ENCODE measurements at regions not wholly inside any gene's neighbourhood (a gene's known extent, or its start where the extent isn't known, plus 50 kb on each side); places are given as distances from the start of the nearest gene placed in this dataset.
A peak's percentile ranks its signal among the peaks of the same experiment; 100 is the strongest.

DNA sequence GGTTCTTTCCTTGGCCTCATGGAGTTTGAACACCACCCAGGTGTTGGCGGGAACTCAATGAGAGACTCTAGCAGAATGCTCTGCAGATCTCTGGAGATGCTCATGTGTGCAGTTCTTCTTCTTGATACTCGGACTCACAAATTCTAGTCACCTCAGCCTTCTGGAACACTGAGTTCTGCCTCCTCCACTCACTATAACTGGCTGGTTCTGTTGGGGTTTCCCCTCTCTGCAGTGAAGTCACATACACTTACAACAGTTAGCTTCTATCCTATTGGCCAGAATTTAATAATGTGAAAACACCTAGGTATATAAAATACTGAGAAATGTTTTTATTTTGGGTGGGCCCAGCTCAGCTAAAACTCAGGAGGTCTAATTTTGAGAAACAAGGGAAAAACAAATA lies 109.6 kb upstream of the HIVEP1 start:
- Mint-ChIP-seq H3K4me1 (peaks cover 6% of the 10 kb centered on the region), H3K36me3 (no peaks in the 10 kb centered on the region), H3K27ac (no peak overlapping the region), H3K9me3 (peaks cover 9% of the 10 kb centered on the region), H3K27me3 (ENCODE audit: insufficient read depth, low read depth) (no peaks in the 10 kb centered on the region), H3K4me3 (no peak overlapping the region)
- no peaks in the 10 kb centered on the region for H3K27me3 ChIP-seq
- H3K36me3 ChIP-seq: no peaks in the 10 kb centered on the region
- H4K20me1 ChIP-seq (ENCODE audit: low read depth): no peaks in the 10 kb centered on the region
- no peaks in the 10 kb centered on the region for H3K79me2 ChIP-seq (ENCODE audit: low read depth)
- no peak overlapping the region for H3K4me2 ChIP-seq
- DNase-seq (ENCODE audit: low spot score): no peak
- no peak overlapping the region for H3K27ac ChIP-seq
- peaks cover 16% of the 10 kb centered on the region for H3K4me1 ChIP-seq
- H3F3A ChIP-seq (ENCODE audit: low read depth): peaks cover 16% of the 10 kb centered on the region
- H3K9ac ChIP-seq: no peak overlapping the region
- no peak overlapping the region for H3K4me3 ChIP-seq
- no peaks in the 10 kb centered on the region for H3K9me3 ChIP-seq (ENCODE audit: low read depth)
- no peak for TF ChIP-seq EZH2 (IDR thresholded peaks at IDR 0.05)
- TF ChIP-seq, protein P1, sequence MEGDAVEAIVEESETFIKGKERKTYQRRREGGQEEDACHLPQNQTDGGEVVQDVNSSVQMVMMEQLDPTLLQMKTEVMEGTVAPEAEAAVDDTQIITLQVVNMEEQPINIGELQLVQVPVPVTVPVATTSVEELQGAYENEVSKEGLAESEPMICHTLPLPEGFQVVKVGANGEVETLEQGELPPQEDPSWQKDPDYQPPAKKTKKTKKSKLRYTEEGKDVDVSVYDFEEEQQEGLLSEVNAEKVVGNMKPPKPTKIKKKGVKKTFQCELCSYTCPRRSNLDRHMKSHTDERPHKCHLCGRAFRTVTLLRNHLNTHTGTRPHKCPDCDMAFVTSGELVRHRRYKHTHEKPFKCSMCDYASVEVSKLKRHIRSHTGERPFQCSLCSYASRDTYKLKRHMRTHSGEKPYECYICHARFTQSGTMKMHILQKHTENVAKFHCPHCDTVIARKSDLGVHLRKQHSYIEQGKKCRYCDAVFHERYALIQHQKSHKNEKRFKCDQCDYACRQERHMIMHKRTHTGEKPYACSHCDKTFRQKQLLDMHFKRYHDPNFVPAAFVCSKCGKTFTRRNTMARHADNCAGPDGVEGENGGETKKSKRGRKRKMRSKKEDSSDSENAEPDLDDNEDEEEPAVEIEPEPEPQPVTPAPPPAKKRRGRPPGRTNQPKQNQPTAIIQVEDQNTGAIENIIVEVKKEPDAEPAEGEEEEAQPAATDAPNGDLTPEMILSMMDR (IDR thresholded peaks at IDR 0.05): no peak
- no peak for TF ChIP-seq EZH2phosphoT487 (IDR thresholded peaks at IDR 0.05)
- H2AFZ ChIP-seq (replicated peaks): peak overlapping the region; percentile 9

DNA sequence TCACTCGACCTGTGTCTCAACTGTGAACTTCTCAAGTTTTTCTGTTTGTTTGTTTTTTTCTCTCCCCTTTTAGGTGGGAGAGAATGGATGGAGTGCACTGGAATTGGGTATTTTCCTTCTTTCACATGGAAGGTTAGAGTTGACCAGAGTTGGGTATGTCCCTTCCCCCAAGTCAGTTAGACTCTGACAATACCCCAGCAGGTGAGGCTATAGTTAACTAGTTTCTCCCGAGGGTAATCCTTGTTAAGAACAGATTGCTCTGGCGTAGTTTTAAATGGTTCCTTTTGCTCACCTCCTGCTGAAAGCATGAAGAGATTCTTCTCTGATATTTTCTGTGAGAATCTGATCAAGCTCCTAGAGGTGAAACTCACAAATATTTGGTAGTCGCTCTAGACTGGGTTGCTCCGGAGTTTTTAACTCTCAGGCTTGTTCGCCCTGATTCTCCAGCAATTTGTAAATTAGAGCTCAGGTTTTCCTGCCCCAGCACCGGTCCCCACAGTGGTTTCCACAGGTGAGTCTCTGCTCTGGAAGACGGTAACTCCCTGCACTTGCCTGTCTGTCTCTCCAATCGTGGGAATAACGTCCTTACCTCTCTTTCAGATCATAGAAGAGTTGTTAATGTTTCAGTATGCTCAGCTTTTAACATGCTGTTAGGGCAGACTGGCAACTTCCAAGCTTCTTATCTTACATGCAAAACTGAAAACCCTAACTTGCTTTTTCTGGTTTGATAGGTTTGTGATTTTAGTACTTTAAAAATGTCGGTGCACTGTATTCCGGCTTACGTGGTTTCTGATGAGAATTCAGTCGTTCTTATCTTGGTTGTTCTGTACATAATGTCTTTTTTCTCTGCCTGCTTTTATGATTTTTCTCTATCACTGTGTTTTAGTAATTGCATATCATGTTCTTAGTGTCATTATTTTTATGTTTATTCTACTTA lies 111.2 kb upstream of the HIVEP1 start:
- no peaks in the 10 kb centered on the region for H3K36me3 Mint-ChIP-seq
- peak overlapping the region; percentile 62 for H3K4me2 ChIP-seq
- peaks cover 16% of the 10 kb centered on the region for H3F3A ChIP-seq (ENCODE audit: low read depth)
- peak overlapping the region; percentile 70 for H2AFZ ChIP-seq (replicated peaks)
- H3K9me3 Mint-ChIP-seq: peaks cover 7% of the 10 kb centered on the region
- H3K36me3 ChIP-seq: no peaks in the 10 kb centered on the region
- no peak overlapping the region for H3K27ac ChIP-seq
- H3K4me1 Mint-ChIP-seq: peaks cover 6% of the 10 kb centered on the region
- DNase-seq (ENCODE audit: low spot score): peak; percentile 64
- H3K79me2 ChIP-seq (ENCODE audit: low read depth): no peaks in the 10 kb centered on the region
- H3K9me3 ChIP-seq (ENCODE audit: low read depth): peaks cover 10% of the 10 kb centered on the region
- no peaks in the 10 kb centered on the region for H3K27me3 Mint-ChIP-seq (ENCODE audit: insufficient read depth, low read depth)
- TF ChIP-seq EZH2 (IDR thresholded peaks at IDR 0.05) (no peak), EZH2phosphoT487 (IDR thresholded peaks at IDR 0.05) (no peak)
- TF ChIP-seq, protein P1 (IDR thresholded peaks at IDR 0.05): no peak
- peak overlapping the region; percentile 29 for H3K27ac Mint-ChIP-seq
- no peak overlapping the region for H3K4me3 Mint-ChIP-seq
- no peaks in the 10 kb centered on the region for H4K20me1 ChIP-seq (ENCODE audit: low read depth)
- peak overlapping the region; percentile 6 for H3K4me3 ChIP-seq
- H3K4me1 ChIP-seq: peaks cover 16% of the 10 kb centered on the region
- no peaks in the 10 kb centered on the region for H3K27me3 ChIP-seq
- H3K9ac ChIP-seq: no peak overlapping the region

- Histone ChIP-seq H3K4me1 (peaks cover 16% of the 10 kb centered on the region), H3K9me3 (ENCODE audit: low read depth) (peaks cover 10% of the 10 kb centered on the region), H3K4me2 (no peak overlapping the region), H3K27ac (no peak overlapping the region), H3K36me3 (no peaks in the 10 kb centered on the region), H3K79me2 (ENCODE audit: low read depth) (no peaks in the 10 kb centered on the region), H3F3A (ENCODE audit: low read depth) (peaks cover 16% of the 10 kb centered on the region), H3K4me3 (no peak overlapping the region), H2AFZ (replicated peaks) (no peak overlapping the region), H4K20me1 (ENCODE audit: low read depth) (no peaks in the 10 kb centered on the region), H3K9ac (no peak overlapping the region), H3K27me3 (no peaks in the 10 kb centered on the region)
- peaks cover 6% of the 10 kb centered on the region for H3K4me1 Mint-ChIP-seq
- no peak for DNase-seq (ENCODE audit: low spot score)
- H3K27me3 Mint-ChIP-seq (ENCODE audit: insufficient read depth, low read depth): no peaks in the 10 kb centered on the region
- no peak overlapping the region for H3K27ac Mint-ChIP-seq
- peaks cover 7% of the 10 kb centered on the region for H3K9me3 Mint-ChIP-seq
- no peak overlapping the region for H3K4me3 Mint-ChIP-seq
- H3K36me3 Mint-ChIP-seq: no peaks in the 10 kb centered on the region
- TF ChIP-seq EZH2 (IDR thresholded peaks at IDR 0.05): no peak
- TF ChIP-seq, protein P1 (IDR thresholded peaks at IDR 0.05): no peak
- TF ChIP-seq EZH2phosphoT487 (IDR thresholded peaks at IDR 0.05): no peak
Measured at GRCh38 chr6:11899645-11900044, 112.5 kb upstream of the HIVEP1 start.

Measured in neural progenitor cell (in vitro differentiated cells).